SK-N-SH treated with all-trans-retinoic acid at 6 μM for 48 hours (cell line): ENCODE measurements at regions not wholly inside any gene's neighbourhood (a gene's known extent, or its start where the extent isn't known, plus 50 kb on each side); places are given as distances from the start of the nearest gene placed in this dataset.

ENCODE experiments used
- ATAC-seq: fragments of 200-7000 bp; cut with Tn5 transposase; 3 replicates; pipeline ENCODE4 v1.9.1; 2020; ENCODE audit warnings: mild to moderate bottlenecking, moderate library complexity
- ARNTL ChIP-seq: fragments of 450-650 bp; formaldehyde crosslinking; IDR thresholded peaks from 2 replicates; pipeline ENCODE4 v1.5.0; 2020; ENCODE audit warnings: low read depth, mild to moderate bottlenecking, moderate library complexity, borderline replicate concordance
- BACH2 ChIP-seq: fragments of 250-450 bp; sonication (Bioruptor Pico); IDR thresholded peaks from 2 replicates; pipeline ENCODE4 v1.9.0; 2021; ENCODE audit warnings: mild to moderate bottlenecking, borderline replicate concordance
- CSDC2 ChIP-seq: fragments of 250-450 bp; sonication (Bioruptor Pico); IDR thresholded peaks from 2 replicates; pipeline ENCODE4 v1.5.0; 2020; ENCODE audit warnings: mild to moderate bottlenecking, moderate library complexity
- CSRNP3 ChIP-seq: fragments of 250-450 bp; sonication (Bioruptor Pico); IDR thresholded peaks from 2 replicates; pipeline ENCODE4 v1.5.1; 2021; ENCODE audit warnings: mild to moderate bottlenecking, moderate library complexity
- ESRRG ChIP-seq: fragments of 250-450 bp; sonication (Bioruptor Pico); IDR thresholded peaks from 2 replicates; pipeline ENCODE4 v1.6.1; 2021; ENCODE audit warnings: mild to moderate bottlenecking
- ISL1 ChIP-seq: fragments of 250-450 bp; sonication (Bioruptor Pico); IDR thresholded peaks from 2 replicates; pipeline ENCODE4 v2.1.2; 2022; ENCODE audit warnings: mild to moderate bottlenecking, moderate library complexity
- OSR1 ChIP-seq: fragments of 250-450 bp; sonication (Bioruptor Pico); IDR thresholded peaks from 2 replicates; pipeline ENCODE4 v1.8.0; 2022; ENCODE audit warnings: moderate library complexity, mild to moderate bottlenecking, inconsistent platforms
- POU6F1 ChIP-seq: fragments of 250-450 bp; sonication (Bioruptor Pico); IDR thresholded peaks from 2 replicates; pipeline ENCODE4 v1.8.0; 2021; ENCODE audit warnings: low read depth, mild to moderate bottlenecking, moderate library complexity, borderline replicate concordance
- PPARA ChIP-seq: fragments of 250-450 bp; sonication (Bioruptor Pico); IDR thresholded peaks from 2 replicates; pipeline ENCODE4 v1.5.0; 2020; ENCODE audit warnings: mild to moderate bottlenecking, borderline replicate concordance
- RARB ChIP-seq: fragments of 250-450 bp; sonication (Bioruptor Pico); IDR thresholded peaks from 2 replicates; pipeline ENCODE4 v1.8.0; 2021; ENCODE audit warnings: mild to moderate bottlenecking, moderate library complexity
- SNAI2 ChIP-seq: fragments of 250-450 bp; sonication (Bioruptor Pico); IDR thresholded peaks from 2 replicates; pipeline ENCODE4 v1.5.0; 2020; ENCODE audit warnings: mild to moderate bottlenecking, moderate library complexity
- TCF4 ChIP-seq: fragments of 250-450 bp; sonication (Bioruptor Pico); IDR thresholded peaks from 2 replicates; pipeline ENCODE4 v1.8.0; 2021; ENCODE audit warnings: mild to moderate bottlenecking, moderate library complexity, borderline replicate concordance
- TOX ChIP-seq: fragments of 250-450 bp; sonication (Bioruptor Pico); IDR thresholded peaks from 2 replicates; pipeline ENCODE4 v1.8.0; 2021; ENCODE audit warnings: mild to moderate bottlenecking, moderate library complexity, borderline replicate concordance
- ZC3H10 ChIP-seq: fragments of 250-450 bp; sonication (Bioruptor Pico); IDR thresholded peaks from 2 replicates; pipeline ENCODE4 v1.5.1; 2021; ENCODE audit warnings: mild to moderate bottlenecking, moderate library complexity
- ZFP3 ChIP-seq: fragments of 250-450 bp; sonication (Bioruptor Pico); IDR thresholded peaks from 2 replicates; pipeline ENCODE4 v1.5.0; 2020; ENCODE audit warnings: mild to moderate bottlenecking, moderate library complexity
- ZFP30 ChIP-seq: fragments of 450-650 bp; formaldehyde crosslinking; IDR thresholded peaks from 2 replicates; pipeline ENCODE4 v1.5.0; 2022; ENCODE audit warnings: mild to moderate bottlenecking, moderate library complexity
- ZNF565 ChIP-seq: fragments of 450-650 bp; formaldehyde crosslinking; conservative IDR thresholded peaks from 2 replicates; pipeline ENCODE4 v1.5.0; 2020; ENCODE audit warnings: low read depth, mild to moderate bottlenecking, moderate library complexity
- ZNF70 ChIP-seq: fragments of 450-650 bp; formaldehyde crosslinking; IDR thresholded peaks from 2 replicates; pipeline ENCODE4 v1.5.0; 2020; ENCODE audit warnings: mild to moderate bottlenecking, moderate library complexity
- ZNF8 ChIP-seq: fragments of 450-650 bp; formaldehyde crosslinking; IDR thresholded peaks from 2 replicates; pipeline ENCODE4 v1.5.0; 2020; ENCODE audit warnings: mild to moderate bottlenecking, moderate library complexity
- TF ChIP-seq, protein P1 (sequence below): fragments of 250-450 bp; sonication (Bioruptor Pico); IDR thresholded peaks from 2 replicates; pipeline ENCODE4 v1.5.0; 2020; ENCODE audit warnings: mild to moderate bottlenecking, moderate library complexity
- TF ChIP-seq, protein P2 (sequence below): fragments of 250-450 bp; sonication (Bioruptor Pico); IDR thresholded peaks from 2 replicates; pipeline ENCODE4 v1.5.1; 2020; ENCODE audit warnings: low read depth, mild to moderate bottlenecking, moderate library complexity

DNA sequence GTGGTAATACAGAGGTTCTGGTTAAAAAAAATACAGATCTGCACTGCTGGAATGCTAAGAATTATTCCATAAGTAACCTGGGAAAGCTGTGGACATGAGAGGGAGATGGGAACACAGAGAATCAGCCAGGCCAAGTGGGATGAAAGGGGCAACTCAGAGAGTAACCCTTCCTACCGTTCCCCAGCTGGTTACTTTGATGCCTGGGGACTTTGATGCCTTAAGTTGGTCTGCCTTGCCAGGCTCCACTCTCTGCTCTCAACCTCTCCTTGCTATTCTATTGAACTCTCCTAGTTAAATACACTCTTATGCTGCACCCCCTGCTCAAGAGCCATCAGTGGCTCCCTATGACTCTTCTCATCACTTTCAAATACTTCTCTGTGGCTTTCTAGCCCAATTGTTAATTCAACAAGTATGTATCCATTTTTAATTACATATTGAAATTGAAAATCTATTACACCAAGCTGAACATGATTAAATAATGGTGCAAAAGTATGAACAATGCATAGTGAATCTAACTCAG is 315.5 kb downstream of the TLE3 start (continued):
- TF ChIP-seq, protein P1, sequence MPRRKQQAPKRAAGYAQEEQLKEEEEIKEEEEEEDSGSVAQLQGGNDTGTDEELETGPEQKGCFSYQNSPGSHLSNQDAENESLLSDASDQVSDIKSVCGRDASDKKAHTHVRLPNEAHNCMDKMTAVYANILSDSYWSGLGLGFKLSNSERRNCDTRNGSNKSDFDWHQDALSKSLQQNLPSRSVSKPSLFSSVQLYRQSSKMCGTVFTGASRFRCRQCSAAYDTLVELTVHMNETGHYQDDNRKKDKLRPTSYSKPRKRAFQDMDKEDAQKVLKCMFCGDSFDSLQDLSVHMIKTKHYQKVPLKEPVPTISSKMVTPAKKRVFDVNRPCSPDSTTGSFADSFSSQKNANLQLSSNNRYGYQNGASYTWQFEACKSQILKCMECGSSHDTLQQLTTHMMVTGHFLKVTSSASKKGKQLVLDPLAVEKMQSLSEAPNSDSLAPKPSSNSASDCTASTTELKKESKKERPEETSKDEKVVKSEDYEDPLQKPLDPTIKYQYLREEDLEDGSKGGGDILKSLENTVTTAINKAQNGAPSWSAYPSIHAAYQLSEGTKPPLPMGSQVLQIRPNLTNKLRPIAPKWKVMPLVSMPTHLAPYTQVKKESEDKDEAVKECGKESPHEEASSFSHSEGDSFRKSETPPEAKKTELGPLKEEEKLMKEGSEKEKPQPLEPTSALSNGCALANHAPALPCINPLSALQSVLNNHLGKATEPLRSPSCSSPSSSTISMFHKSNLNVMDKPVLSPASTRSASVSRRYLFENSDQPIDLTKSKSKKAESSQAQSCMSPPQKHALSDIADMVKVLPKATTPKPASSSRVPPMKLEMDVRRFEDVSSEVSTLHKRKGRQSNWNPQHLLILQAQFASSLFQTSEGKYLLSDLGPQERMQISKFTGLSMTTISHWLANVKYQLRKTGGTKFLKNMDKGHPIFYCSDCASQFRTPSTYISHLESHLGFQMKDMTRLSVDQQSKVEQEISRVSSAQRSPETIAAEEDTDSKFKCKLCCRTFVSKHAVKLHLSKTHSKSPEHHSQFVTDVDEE (CRISPR knock-in tag) = no peak
- TF ChIP-seq SNAI2 (no peak), ESRRG (no peak), CSDC2 (CRISPR knock-in tag) (no peak), ZFP30 (CRISPR knock-in tag) (no peak), ISL1 (CRISPR knock-in tag) (no peak)

DNA sequence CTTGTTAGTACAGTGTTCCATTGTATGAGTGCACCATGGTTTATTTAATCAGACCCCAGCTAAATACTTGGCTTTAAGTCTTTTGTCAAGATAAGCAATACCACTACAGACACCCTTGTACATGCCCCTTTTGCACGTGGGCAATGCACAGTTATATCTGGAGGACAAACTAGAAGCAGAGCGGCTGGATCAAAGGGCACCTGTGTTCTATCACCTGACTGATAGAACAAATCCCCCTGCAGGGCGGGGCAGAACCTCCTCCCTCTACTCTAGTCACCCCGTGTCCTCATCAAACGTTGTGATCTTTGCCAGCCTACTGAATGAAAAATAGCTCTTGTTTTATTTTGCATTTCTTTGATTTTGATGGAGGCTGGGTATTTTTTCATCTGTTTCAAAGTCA is 314.9 kb downstream of the TLE3 start:
- TF ChIP-seq TOX (CRISPR knock-in tag) = no peak
- TF ChIP-seq ISL1 (CRISPR knock-in tag) = no peak
- TF ChIP-seq RARB (CRISPR knock-in tag) = no peak
- TF ChIP-seq, protein P2, sequence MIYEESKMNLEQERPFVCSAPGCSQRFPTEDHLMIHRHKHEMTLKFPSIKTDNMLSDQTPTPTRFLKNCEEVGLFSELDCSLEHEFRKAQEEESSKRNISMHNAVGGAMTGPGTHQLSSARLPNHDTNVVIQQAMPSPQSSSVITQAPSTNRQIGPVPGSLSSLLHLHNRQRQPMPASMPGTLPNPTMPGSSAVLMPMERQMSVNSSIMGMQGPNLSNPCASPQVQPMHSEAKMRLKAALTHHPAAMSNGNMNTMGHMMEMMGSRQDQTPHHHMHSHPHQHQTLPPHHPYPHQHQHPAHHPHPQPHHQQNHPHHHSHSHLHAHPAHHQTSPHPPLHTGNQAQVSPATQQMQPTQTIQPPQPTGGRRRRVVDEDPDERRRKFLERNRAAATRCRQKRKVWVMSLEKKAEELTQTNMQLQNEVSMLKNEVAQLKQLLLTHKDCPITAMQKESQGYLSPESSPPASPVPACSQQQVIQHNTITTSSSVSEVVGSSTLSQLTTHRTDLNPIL (CRISPR knock-in tag) = no peak
- no peak for TF ChIP-seq SNAI2
- no peak for TF ChIP-seq ZNF70 (CRISPR knock-in tag)
- TF ChIP-seq ARNTL (CRISPR knock-in tag) = no peak
- TF ChIP-seq CSDC2 (CRISPR knock-in tag) = no peak
- TF ChIP-seq BACH2 (CRISPR knock-in tag) = no peak
- TF ChIP-seq CSRNP3 = no peak
- TF ChIP-seq TCF4 (CRISPR knock-in tag) = no peak
- no peak for TF ChIP-seq ZFP3
- TF ChIP-seq ZFP30 (CRISPR knock-in tag) = no peak
- no peak for TF ChIP-seq ZNF8
- ATAC-seq = no peak

GRCh38 chr15:69783211-69783610 is 314.5 kb downstream of the TLE3 start:
- no peak for ATAC-seq
- TF ChIP-seq CSRNP3 = no peak
- TF ChIP-seq CSDC2 (CRISPR knock-in tag) = no peak
- TF ChIP-seq ZFP30 (CRISPR knock-in tag) = no peak
- TF ChIP-seq, protein P2 (CRISPR knock-in tag) = no peak
- TF ChIP-seq PPARA = no peak
- TF ChIP-seq ZFP3 = no peak
- no peak for TF ChIP-seq TOX (CRISPR knock-in tag)
- TF ChIP-seq ZNF565 (CRISPR knock-in tag) = no peak
- TF ChIP-seq ZNF8 = no peak
- TF ChIP-seq OSR1 (CRISPR knock-in tag) = no peak
- TF ChIP-seq RARB (CRISPR knock-in tag) = no peak
- no peak for TF ChIP-seq TCF4 (CRISPR knock-in tag)
- TF ChIP-seq SNAI2 = no peak
- TF ChIP-seq POU6F1 (CRISPR knock-in tag) = no peak
- TF ChIP-seq ZNF70 (CRISPR knock-in tag) = no peak
- no peak for TF ChIP-seq ESRRG
- TF ChIP-seq, protein P1 (CRISPR knock-in tag) = no peak
- TF ChIP-seq ISL1 (CRISPR knock-in tag) = no peak
- TF ChIP-seq ZC3H10 (CRISPR knock-in tag) = no peak
- TF ChIP-seq BACH2 (CRISPR knock-in tag) = no peak
